HEK293T (cell line): ENCODE measurements at regions not wholly inside any gene's neighbourhood (a gene's known extent, or its start where the extent isn't known, plus 50 kb on each side); places are given as distances from the start of the nearest gene placed in this dataset.

ENCODE experiments used
- BHLHE40 ChIP-seq: fragments of 450-650 bp; IDR thresholded peaks from 2 replicates; pipeline ENCODE4 v1.6.1; 2016; ENCODE audit warnings: mild to moderate bottlenecking, moderate library complexity, borderline replicate concordance
- FOXA1 ChIP-seq: fragments of 450-650 bp; IDR thresholded peaks from 2 replicates; pipeline ENCODE4 v1.6.1; 2016; ENCODE audit warnings: mild to moderate bottlenecking
- ZNF384 ChIP-seq: fragments of 450-650 bp; IDR thresholded peaks from 2 replicates; pipeline ENCODE4 v1.6.1; 2016

GRCh38 chr3:124666067-124666466, 64.2 kb upstream of the UMPS start:
- no peak for TF ChIP-seq BHLHE40
- TF ChIP-seq FOXA1: no peak
- no peak for TF ChIP-seq ZNF384
